Mesothelial cell of epicardium (in vitro differentiated cells): ENCODE measurements at regions not wholly inside any gene's neighbourhood (a gene's known extent, or its start where the extent isn't known, plus 50 kb on each side); places are given as distances from the start of the nearest gene placed in this dataset.

ENCODE experiments used
- DNase-seq, 2 experiments: peaks; one replicate each; pipeline ENCODE4 v3.0.0; 2021; ENCODE audit warnings: low spot score in 2 of 2; ENCODE audit not compliant: unreplicated experiment in 2 of 2
- H3K27ac Mint-ChIP-seq: 2 replicates; pipeline ENCODE4 v1.8.0; 2021; ENCODE audit warnings: mixed read lengths
- H3K27me3 Mint-ChIP-seq: 2 replicates; pipeline ENCODE4 v1.8.0; 2021; ENCODE audit warnings: low read depth, mixed read lengths
- H3K36me3 Mint-ChIP-seq: 2 replicates; pipeline ENCODE4 v1.8.0; 2021; ENCODE audit warnings: mixed read lengths
- H3K4me1 Mint-ChIP-seq: 2 replicates; pipeline ENCODE4 v1.8.0; 2021; ENCODE audit warnings: mixed read lengths
- H3K4me3 Mint-ChIP-seq: 2 replicates; pipeline ENCODE4 v1.8.0; 2021; ENCODE audit warnings: mild to moderate bottlenecking, moderate library complexity, mixed read lengths
- H3K9me3 Mint-ChIP-seq: 2 replicates; pipeline ENCODE4 v1.8.0; 2021; ENCODE audit warnings: mixed read lengths
- TF ChIP-seq, protein P1 (sequence below): fragments of 200-600 bp; sonication (generic); IDR thresholded peaks from one replicate; pipeline ENCODE4 v1.5.0; 2021; ENCODE audit warnings: antibody characterized with exemption; ENCODE audit not compliant: unreplicated experiment

DNA sequence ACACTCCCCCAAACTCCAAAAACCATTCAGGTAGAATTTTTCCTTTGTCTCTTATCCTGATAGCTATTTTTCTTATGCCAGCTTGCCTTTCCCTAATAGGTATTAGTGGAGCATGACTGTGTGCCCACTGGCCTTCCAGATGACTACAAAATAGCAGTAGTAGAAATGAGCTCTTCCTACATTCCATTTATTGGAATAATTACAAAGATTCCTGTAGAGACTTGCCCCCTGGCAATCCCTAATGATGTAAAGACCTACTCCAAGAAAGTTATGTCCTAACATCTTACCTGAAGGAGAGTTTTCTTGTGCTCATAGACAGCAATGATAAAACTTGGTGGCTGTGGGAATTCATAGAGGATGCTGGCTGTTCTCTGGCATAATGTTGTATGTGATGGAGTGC is 501.8 kb downstream of the GATA3 start:
- Mint-ChIP-seq H3K4me1 (peaks cover 37% of the 10 kb centered on the region), H3K27ac (no peak overlapping the region), H3K36me3 (no peaks in the 10 kb centered on the region), H3K4me3 (no peak overlapping the region), H3K27me3 (peaks cover 2% of the 10 kb centered on the region), H3K9me3 (no peaks in the 10 kb centered on the region)
- TF ChIP-seq, protein P1, sequence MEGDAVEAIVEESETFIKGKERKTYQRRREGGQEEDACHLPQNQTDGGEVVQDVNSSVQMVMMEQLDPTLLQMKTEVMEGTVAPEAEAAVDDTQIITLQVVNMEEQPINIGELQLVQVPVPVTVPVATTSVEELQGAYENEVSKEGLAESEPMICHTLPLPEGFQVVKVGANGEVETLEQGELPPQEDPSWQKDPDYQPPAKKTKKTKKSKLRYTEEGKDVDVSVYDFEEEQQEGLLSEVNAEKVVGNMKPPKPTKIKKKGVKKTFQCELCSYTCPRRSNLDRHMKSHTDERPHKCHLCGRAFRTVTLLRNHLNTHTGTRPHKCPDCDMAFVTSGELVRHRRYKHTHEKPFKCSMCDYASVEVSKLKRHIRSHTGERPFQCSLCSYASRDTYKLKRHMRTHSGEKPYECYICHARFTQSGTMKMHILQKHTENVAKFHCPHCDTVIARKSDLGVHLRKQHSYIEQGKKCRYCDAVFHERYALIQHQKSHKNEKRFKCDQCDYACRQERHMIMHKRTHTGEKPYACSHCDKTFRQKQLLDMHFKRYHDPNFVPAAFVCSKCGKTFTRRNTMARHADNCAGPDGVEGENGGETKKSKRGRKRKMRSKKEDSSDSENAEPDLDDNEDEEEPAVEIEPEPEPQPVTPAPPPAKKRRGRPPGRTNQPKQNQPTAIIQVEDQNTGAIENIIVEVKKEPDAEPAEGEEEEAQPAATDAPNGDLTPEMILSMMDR, result no peak
- DNase-seq, result no peak

DNA sequence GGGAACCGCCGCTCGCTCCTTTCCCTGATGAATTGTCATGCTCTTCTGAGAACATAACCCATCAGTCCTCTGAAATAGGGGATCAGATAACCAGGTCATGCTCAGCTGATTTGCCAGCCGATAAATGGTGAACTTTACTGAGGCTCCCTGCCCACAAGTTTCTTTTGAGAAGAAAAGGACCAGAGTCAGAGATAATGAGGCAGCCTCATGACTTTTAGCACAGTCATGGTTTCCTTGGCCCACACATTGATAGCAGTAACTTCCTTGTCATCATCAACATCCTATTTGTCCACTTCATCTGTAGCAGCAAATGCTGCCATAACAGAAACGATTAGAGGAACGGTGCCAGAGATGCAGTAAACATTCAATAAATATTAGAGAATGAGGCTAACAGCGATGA is 509.0 kb downstream of the GATA3 start:
- Mint-ChIP-seq H3K36me3 (peaks cover 3% of the 10 kb centered on the region), H3K27me3 (no peaks in the 10 kb centered on the region), H3K4me3 (no peak overlapping the region), H3K27ac (no peak overlapping the region), H3K4me1 (peaks cover 4% of the 10 kb centered on the region), H3K9me3 (peaks cover 9% of the 10 kb centered on the region)
- DNase-seq, result no peak
- TF ChIP-seq, protein P1, result no peak

DNA sequence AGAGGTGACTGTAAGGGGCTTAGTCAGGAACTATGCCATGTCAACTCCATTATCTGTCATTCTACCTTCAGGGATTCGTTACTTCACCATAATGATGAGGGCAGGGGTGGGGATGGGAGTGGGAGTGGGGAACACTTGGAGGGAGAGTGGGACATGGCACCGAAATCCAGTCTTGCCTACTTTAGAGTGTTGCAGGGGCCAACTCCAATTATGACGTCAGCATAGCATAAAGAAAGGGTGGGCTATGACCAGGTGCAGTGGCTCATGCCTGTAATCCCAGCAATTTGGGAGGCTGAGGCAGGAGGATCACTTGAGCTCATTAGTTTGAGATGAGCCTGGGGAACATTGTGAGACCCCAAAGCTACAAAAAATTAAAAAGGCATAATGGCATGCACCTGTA is 512.2 kb downstream of the GATA3 start:
- Mint-ChIP-seq H3K27me3 (no peaks in the 10 kb centered on the region), H3K27ac (no peak overlapping the region), H3K9me3 (peaks cover 15% of the 10 kb centered on the region), H3K4me3 (no peak overlapping the region), H3K4me1 (peaks cover 6% of the 10 kb centered on the region), H3K36me3 (peaks cover 3% of the 10 kb centered on the region)
- TF ChIP-seq, protein P1, result no peak
- no peak for DNase-seq

DNA sequence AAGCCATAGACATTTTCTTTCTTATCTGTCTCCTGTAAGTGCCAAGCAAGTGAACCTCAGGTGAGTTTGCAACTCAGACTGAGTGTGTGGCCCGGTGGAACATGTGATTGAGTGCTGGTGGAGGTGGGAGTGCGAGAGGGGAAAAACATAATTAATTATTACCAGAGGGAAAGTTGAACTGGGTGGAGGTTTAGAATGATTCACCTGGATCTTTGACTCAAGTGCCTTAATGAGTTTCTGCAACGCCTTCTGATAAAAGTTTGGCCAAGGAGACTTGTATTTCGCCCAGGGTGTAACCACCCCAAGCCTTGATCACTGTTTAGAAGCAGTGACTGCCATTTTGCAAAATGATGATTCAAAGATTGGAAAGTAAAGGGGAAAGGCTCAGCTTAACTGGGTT is 513.9 kb downstream of the GATA3 start:
- no peak for DNase-seq
- Mint-ChIP-seq H3K36me3 (no peaks in the 10 kb centered on the region), H3K4me1 (peaks cover 6% of the 10 kb centered on the region), H3K4me3 (no peak overlapping the region), H3K27ac (no peak overlapping the region), H3K9me3 (peaks cover 7% of the 10 kb centered on the region), H3K27me3 (peaks cover 2% of the 10 kb centered on the region)
- TF ChIP-seq, protein P1, result no peak

DNA sequence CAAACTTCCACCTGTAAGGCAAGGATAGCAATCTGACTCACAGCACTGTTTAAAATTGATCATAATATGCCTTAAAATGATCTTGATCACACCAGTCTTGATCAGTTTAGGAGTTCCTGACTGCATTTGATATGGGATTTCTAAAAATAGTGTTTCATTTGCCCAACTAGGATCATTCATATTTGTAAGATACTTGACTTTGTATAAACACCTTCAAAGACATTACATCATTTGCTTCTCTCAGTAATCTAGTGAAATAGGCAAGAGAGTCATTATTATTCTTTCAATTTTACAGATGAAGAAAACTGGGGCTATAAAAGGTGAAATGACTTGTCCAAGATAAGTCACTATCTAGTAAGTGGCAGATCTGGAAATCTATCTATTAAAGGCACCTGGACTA is 521.1 kb downstream of the GATA3 start:
- no peak overlapping the region for H3K27ac Mint-ChIP-seq
- H3K36me3 Mint-ChIP-seq, result no peaks in the 10 kb centered on the region
- peaks cover 6% of the 10 kb centered on the region for H3K4me1 Mint-ChIP-seq
- peaks cover 15% of the 10 kb centered on the region for H3K9me3 Mint-ChIP-seq
- TF ChIP-seq, protein P1, result no peak
- H3K27me3 Mint-ChIP-seq, result peaks cover 5% of the 10 kb centered on the region
- no peak overlapping the region for H3K4me3 Mint-ChIP-seq
- no peak for DNase-seq

DNA sequence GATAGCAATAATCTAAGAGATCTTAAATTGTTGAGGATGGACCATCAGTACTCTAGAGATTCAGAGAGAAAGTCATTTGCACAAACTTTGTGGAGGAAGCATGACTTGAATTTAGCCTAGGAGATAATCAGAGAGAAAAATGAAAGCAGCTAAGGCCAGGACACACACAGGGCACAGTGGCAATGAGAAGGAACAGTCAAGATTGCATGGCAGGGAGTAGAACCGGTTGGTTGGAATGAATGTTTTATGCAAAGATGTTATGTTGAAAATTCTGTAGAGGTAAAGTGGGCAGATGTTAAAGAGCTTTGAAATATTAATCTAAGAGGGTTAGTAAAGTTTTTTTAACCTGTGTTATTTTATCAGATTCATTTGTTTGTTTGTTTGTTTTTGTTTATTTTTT is 521.8 kb downstream of the GATA3 start:
- no peak for DNase-seq
- H3K27me3 Mint-ChIP-seq, result peaks cover 5% of the 10 kb centered on the region
- peaks cover 7% of the 10 kb centered on the region for H3K4me1 Mint-ChIP-seq
- no peak overlapping the region for H3K27ac Mint-ChIP-seq
- H3K9me3 Mint-ChIP-seq, result peaks cover 11% of the 10 kb centered on the region
- H3K4me3 Mint-ChIP-seq, result no peak overlapping the region
- H3K36me3 Mint-ChIP-seq, result no peaks in the 10 kb centered on the region
- TF ChIP-seq, protein P1, result no peak
